NCI-H82 (cell line): ENCODE measurements at regions not wholly inside any gene's neighbourhood (a gene's known extent, or its start where the extent isn't known, plus 50 kb on each side); places are given as distances from the start of the nearest gene placed in this dataset.

Source experiments
- DNase-seq: peaks from one replicate; lab custom pipeline; 2025; lab: John Stamatoyannopoulos, UW

DNA sequence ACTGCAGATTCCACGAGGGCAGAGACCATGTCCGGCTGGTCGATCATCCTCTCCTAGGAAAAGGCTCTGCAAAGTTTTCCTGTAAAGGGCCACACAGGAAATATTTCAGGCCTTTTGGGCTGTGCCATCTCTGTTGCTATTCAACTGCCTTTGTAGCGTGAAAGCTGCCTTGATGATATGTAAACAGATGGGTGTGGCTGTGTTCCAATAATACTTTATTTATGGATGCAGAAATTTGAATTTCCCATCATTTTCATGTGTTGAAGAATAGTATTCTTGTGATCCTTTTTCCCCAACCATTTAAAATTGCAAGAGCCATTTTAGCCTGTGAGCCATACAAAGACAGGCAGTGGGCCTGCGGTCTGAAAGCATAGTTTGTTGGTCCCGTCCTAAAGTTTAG is 950.7 kb upstream of the RBFOX1 start:
- no peak for DNase-seq

DNA sequence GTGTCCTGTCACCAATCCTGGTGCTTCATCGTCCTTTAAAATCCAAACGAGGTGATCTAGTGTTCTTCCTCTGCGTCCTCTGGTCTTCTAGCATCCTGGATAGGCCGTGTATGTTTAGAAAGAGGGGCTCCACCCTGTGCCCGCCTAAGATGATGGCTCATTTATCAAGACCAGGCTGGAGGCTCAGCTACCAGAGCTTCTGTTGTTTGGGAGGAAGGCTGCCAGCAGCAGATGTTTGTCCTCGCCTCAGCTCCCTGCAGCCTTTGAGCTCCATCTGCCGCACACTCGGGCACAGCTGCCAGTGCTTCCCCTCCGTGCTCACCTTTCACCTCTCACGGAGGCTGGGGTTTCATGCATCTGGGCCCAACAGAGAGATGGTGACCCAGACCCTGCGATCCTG is 954.7 kb upstream of the RBFOX1 start:
- DNase-seq, result peak; percentile 96

DNA sequence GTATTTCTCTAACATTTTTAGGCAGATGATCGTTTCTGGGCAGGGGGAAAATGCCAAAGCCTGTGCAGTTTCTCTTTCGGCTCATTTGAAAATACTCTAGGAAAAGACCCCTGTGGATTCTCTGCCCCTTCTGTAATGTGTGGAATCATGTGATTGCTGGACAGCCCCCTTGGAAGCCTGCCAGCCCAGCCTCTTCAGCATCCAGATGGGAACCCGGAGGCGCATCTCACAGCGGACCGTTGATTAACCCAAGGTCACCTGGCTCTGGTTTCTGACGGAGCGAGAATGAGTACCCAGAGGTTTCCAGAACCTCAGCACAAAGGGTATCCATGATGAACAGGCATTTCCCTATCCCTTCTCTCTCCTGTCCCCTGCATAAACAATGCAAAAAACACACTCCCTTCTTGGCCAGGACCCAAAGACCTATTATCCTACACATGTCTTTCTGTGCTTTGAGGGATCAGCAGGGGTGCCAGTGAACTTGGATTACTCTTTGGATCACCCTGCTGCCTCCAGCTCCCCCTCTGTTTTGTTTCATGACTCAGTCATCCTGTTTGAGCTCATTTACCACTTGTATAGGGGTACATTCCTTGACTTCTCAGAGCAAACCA is 957.1 kb upstream of the RBFOX1 start:
- peak; percentile 90 for DNase-seq

- DNase-seq, result no peak
These were observed 957.8 kb upstream of the RBFOX1 start for GRCh38 chr16:6374821-6375220.

DNA sequence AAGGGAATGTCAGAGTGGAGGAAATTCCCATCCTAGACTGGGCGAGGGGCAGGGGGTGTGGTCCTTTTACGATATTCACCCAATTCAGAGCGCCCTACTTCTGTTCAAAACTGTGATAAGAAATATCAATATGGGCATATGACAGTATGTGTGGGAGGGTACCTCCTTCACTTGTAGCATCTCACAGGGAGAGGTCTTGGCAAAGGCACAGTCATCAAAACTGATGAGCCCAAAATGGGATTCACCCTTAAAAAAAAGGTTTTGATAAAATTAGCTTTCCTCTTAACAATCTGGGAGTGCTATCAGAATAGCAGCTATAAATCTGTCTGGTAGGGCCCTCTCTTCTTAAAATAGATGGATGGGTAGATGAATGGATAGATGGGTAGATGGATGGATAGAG is 967.8 kb upstream of the RBFOX1 start:
- DNase-seq, result no peak

DNA sequence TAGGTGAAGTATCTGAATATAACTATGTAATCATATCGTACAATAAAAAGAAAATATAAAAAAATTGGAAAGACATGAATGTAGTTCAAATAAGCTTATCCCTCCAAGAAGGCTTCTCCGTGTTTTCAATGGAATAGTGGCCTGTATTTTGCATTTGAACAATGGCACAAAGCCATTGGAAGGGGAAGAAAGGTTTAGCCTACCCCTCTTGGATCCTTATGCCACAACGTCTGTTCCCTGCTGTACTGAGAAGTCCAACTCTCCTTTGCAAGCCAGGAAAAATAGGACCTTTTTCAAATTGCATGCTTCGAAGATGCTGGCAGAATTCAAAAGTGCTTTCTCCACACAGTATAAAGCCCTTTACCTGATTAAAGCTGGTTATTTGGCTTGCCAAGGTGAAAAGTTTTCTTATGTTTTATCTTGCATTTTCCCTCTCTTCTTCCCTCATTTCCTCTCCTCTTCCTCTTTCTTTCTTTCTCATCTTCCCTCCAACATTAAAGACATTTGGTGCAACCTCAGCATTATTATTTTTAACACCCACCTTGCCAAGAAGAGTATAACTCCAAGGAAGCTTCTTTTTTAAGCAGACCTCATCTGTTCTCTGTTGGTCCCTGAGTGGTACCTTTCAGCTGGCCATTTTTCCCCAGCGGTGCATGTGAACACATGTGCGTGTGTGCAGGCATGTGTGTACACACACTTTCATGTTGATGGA is 968.6 kb upstream of the RBFOX1 start:
- no peak for DNase-seq

DNA sequence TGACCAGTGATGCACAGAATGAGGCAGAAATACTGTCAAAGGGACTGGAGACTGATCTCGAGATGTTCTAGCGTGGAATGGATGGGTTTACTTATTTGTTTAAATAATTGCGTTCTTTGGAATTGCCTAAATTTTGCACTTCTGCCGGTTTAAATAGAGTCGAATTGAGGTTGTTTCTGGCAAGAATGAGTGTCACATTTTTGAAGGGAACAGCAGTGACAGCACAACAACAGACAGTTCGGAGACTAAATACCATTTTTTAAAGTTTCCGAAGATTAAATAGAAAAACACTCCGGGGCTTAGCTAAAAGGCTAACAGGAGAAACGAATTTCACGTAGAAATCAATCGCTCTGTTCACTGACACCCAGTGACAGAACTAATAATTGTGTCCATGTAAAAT is 969.2 kb upstream of the RBFOX1 start:
- DNase-seq, result no peak

DNA sequence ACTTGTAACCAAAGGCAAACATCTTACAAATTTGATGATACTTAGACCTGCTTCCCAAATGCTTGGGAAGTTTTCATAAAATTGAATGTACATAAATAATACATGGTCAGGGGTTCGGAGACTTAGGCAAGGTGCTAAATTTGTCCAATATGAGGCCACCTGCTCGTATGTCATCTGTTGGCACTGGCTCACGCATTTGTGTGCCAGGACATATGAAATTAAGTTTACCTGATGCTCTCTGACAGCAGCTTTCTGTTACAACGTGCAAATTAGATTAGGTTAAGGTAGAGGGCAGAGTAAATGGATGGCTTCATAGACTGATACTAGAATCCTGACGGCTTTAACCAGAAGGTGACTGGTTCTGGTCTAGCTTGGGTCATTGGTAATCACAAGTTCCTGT is 970.3 kb upstream of the RBFOX1 start:
- no peak for DNase-seq

DNA sequence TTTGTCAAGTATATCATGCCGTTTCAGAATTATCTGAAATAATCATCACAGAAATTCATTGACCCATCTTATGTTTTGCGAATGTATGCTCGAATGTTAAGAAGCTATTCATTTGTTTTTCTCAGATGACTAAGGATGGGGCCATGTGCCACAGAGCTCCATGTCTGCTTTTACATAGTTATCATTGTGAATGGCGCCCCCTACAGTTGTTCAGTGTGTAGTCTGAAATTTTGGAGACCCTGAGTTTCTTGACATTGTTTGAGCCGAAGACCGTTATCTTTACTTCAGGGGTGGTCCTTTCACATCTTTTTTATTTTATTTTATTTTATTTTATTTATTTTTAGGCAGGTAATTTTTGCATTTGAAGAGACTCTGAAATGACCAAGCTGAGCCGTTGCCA is 972.0 kb upstream of the RBFOX1 start:
- no peak for DNase-seq

GRCh38 chr16:6356911-6357310 is 975.7 kb upstream of the RBFOX1 start:
- no peak for DNase-seq

DNA sequence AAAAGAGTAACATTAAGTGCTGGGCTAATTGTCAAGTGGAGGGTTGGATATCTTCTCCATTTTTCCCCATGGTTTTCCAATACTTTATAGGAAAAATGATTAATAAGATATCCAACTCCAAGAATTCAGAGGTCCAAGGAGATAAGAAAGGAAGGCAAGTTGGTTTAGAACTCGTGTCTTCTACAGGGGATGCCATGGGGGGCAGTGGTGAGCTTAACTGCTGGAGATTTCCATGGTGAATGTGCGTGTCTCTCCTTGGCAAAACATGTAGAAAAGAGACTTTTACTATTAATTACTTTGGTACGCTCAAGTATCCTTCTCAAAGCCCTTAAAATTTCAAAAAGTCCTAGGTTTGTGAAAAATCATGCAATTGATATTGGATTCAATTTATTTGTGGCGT is 982.9 kb upstream of the RBFOX1 start:
- no peak for DNase-seq

DNA sequence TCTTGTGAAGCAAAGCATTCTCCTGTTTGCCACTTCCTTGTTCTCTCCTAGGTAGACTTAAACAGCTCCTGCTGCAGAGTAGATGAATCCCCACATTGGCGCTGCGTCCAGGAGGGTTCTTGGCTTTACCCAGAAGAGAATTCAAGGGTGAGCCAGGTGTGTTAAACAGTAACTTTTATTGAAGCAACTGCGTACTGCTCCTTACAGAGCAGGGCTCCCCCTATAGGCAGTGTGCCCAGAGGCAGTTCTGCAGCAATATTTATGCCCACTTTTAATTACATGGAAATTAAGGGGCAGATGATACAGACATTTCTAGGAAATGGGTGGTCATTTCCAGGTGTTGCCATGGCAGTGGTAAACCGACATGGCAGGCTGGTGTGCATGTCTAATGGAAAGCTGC is 987.6 kb upstream of the RBFOX1 start:
- DNase-seq, result peak; percentile 13

DNA sequence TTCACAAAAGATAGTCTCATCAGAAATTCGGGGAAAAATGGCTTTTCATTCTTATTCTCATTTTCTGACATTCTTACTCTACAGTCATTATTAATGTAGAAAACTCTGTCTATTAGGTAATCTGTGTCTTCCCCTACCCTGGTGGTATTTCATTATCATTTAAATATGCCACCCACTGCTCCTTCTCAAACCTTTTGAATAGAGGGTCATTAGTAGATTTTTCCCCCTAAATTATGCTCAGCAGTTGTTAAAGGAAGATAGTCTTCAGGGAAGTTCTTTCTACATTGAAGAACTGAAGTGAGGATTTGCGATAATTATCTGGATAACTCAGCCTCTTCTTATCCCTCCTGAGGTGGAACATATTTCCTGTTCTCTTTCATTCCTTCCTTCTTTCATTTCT is 989.5 kb upstream of the RBFOX1 start:
- DNase-seq, result no peak

DNA sequence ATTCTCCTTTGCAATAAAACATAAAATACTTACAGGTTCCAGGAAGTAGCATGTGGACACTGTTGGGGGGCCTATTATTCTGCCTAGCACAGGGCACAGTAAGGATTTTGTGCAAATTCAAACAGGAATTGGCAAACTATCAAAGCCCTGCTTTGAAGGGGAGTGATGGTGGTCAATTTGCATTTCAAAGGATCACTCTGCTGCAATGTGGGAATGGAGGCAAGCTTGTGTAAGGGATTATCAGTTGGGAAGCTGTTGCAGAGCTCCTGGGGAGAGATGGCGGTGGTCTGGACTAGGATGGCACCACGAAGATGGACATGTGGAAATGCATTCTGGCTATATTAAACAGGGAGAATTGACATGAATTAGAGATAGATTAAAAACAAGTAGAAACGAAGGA is 990.7 kb upstream of the RBFOX1 start:
- DNase-seq, result no peak

DNA sequence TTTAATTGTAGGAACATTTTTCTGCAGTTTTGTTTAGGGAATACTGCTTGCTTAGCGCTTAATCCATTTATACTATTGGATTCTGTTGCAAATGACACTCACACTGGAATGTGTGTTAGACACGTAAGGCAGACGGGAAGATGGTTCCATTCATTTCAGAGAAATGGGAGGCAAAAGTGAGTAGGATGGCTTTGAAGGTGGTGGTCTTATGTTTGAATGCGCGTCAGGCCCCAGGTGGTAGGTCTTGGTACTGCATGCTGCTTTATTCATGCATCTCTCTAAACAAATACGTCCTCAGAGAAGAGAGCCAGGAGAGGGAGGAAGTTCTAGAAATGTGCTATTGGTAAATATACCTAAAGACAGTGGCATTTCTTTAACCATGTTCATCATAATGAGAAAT is 997.6 kb upstream of the RBFOX1 start:
- peak; percentile 51 for DNase-seq

- no peak for DNase-seq
These were observed 1000.9 kb upstream of the RBFOX1 start for GRCh38 chr16:6331770-6332169.

GRCh38 chr16:6317934-6318333 is 1014.7 kb upstream of the RBFOX1 start:
- no peak for DNase-seq

GRCh38 chr16:6309271-6309670 is 1023.4 kb upstream of the RBFOX1 start:
- DNase-seq, result no peak

DNA sequence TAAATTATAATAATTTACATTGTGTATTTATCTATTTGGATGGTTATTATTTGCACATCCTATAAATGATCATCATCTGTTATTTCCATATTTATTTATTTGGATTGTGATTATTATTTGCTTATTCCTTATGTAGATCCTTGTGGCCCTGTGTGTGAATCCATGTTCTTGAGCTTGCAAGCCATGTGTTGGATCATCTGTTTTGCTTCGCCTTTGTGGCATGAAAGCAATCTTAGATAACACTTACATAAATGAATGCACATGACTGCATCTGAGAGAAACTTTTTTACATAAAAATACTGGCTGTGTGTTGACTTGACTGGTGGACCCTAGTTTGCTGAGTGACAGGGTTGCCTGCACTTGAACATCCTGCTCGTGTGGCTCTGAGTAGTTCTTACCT is 1024.5 kb upstream of the RBFOX1 start:
- no peak for DNase-seq

DNA sequence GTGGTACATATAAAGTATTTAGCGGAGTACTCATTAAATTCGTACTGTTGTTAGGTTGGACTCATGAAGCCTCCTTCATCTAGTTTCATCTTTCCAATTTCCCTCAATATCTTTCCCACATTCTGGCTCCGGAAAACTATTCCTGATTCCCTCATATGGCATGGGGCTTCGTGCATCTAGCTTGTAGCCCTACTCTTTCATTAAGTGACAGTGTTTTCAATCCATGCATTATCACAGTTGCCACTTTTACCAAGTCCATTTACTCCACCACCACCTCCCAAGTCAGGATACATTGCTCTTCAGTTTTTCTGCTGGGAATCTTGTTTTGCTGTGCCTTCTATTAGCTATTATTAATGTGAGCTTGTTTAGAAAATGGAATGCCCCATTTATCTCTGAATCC is 1032.1 kb upstream of the RBFOX1 start:
- DNase-seq, result no peak

- peak; percentile 15 for DNase-seq
These were observed 1034.8 kb upstream of the RBFOX1 start for GRCh38 chr16:6297666-6298410.

- no peak for DNase-seq
These were observed 1046.5 kb upstream of the RBFOX1 start for GRCh38 chr16:6286176-6286575.

DNA sequence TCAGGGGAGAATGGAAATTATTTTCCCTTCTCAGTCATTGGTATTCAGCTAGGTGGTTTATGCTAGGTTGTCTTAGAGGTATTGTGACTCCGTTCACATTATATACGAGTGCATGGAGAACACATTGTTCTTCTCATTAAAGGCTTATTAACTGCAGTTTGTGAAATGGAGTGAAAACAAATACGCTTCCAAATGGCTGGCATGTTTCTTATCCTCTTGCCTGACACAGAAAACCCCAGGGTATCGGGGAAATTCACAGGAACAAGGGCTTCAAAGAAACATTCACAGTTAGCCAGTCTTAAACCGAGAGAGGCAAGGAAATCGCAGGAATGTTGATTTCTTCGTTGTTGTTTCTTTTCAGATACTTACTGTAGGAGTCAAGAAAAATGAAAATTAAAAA is 1047.9 kb upstream of the RBFOX1 start:
- no peak for DNase-seq
